IMR-90 (cell line): ENCODE measurements at regions not wholly inside any gene's neighbourhood (a gene's known extent, or its start where the extent isn't known, plus 50 kb on each side); places are given as distances from the start of the nearest gene placed in this dataset.

Source experiments
- ATAC-seq: fragments of 200-7000 bp; cut with Tn5 transposase; 2 replicates; pipeline ENCODE4 v1.9.1; 2020; ENCODE audit warnings: low read depth, mild to moderate bottlenecking, moderate library complexity
- BruUV-seq: library from RNA; stranded (reverse); fragments of 400-500 nt; replicated peaks from 2 replicates; lab custom pipeline; 2021; lab: Mats Ljungman, UMichigan
- CTCF ChIA-PET: fragments of 300-600 bp; formaldehyde crosslinking; extraction: SDS; loops from one replicate; lab custom pipeline; 2021; ENCODE audit warnings: antibody characterized with exemption; lab: Yijun Ruan, JAX
- POLR2A ChIA-PET: fragments of 300-600 bp; sonication (Branson Sonifier 250); formaldehyde crosslinking; loops from one replicate; lab custom pipeline; 2022; ENCODE audit warnings: antibody characterized with exemption; ENCODE audit not compliant: unreplicated experiment; lab: Charles Lee
- DNase-seq: peaks from one replicate; pipeline ENCODE4 v3.0.0; 2013
- H2AFZ ChIP-seq: replicated peaks from 2 replicates; pipeline ENCODE3; 2013; ENCODE audit warnings: low read length, mild to moderate bottlenecking; ENCODE audit not compliant: poor library complexity
- H2AK5ac ChIP-seq: 2 replicates; pipeline ENCODE4 v1.6.1; 2013; ENCODE audit warnings: low read depth, low read length, inconsistent platforms
- H2AK9ac ChIP-seq: replicated peaks from 2 replicates; pipeline ENCODE3; 2013; ENCODE audit warnings: mild to moderate bottlenecking, low read depth, low read length, moderate library complexity; ENCODE audit not compliant: poor library complexity
- H2BK120ac ChIP-seq: 2 replicates; pipeline ENCODE4 v1.6.1; 2013; ENCODE audit warnings: low read depth, low read length, inconsistent platforms
- H2BK15ac ChIP-seq: 3 replicates; pipeline ENCODE4 v1.6.1; 2013; ENCODE audit warnings: low read depth, low read length, inconsistent platforms
- H2BK20ac ChIP-seq: 2 replicates; pipeline ENCODE4 v1.6.1; 2013; ENCODE audit warnings: low read depth, mild to moderate bottlenecking, inconsistent platforms, low read length, moderate library complexity
- H2BK5ac ChIP-seq: 2 replicates; pipeline ENCODE4 v1.6.1; 2013; ENCODE audit warnings: mild to moderate bottlenecking, low read depth, low read length, inconsistent platforms; ENCODE audit not compliant: poor library complexity, severe bottlenecking
- H3K14ac ChIP-seq: replicated peaks from 2 replicates; pipeline ENCODE4 v1.6.1; 2013; ENCODE audit warnings: low read depth, low read length, inconsistent platforms
- H3K18ac ChIP-seq: 2 replicates; pipeline ENCODE4 v1.6.1; 2013; ENCODE audit warnings: low read depth, low read length, control low read depth
- H3K23ac ChIP-seq: 2 replicates; pipeline ENCODE4 v1.6.1; 2013; ENCODE audit warnings: low read depth, low read length, inconsistent platforms
- H3K27ac ChIP-seq: 2 replicates; pipeline ENCODE4 v1.5.1; 2013; ENCODE audit warnings: mild to moderate bottlenecking, control low read depth, low read length; ENCODE audit not compliant: insufficient read depth
- H3K27me3 ChIP-seq: 2 replicates; pipeline ENCODE4 v1.6.1; 2013; ENCODE audit warnings: low read length; ENCODE audit not compliant: control insufficient read depth, insufficient read depth
- H3K36me3 ChIP-seq: 2 replicates; pipeline ENCODE4 v1.6.1; 2013; ENCODE audit warnings: low read length, mixed read lengths; ENCODE audit not compliant: control insufficient read depth, insufficient read depth
- H3K4ac ChIP-seq: 2 replicates; pipeline ENCODE4 v1.6.1; 2013; ENCODE audit warnings: low read depth, low read length, inconsistent platforms
- H3K4me1 ChIP-seq: 2 replicates; pipeline ENCODE4 v1.6.1; 2013; ENCODE audit warnings: low read length, mixed read lengths; ENCODE audit not compliant: control insufficient read depth, insufficient read depth
- H3K4me2 ChIP-seq: 2 replicates; pipeline ENCODE4 v1.6.1; 2013; ENCODE audit warnings: low read depth, mild to moderate bottlenecking, control low read depth, low read length, moderate library complexity
- H3K4me3 ChIP-seq: 2 replicates; pipeline ENCODE4 v1.5.1; 2013; ENCODE audit warnings: low read depth, mild to moderate bottlenecking, control low read depth, low read length, moderate library complexity; ENCODE audit not compliant: insufficient read depth
- H3K56ac ChIP-seq: 2 replicates; pipeline ENCODE4 v1.6.1; 2013; ENCODE audit warnings: low read length, inconsistent platforms; ENCODE audit not compliant: insufficient read depth; ENCODE audit errors: extremely low read depth
- H3K79me1 ChIP-seq, 2 experiments: 2 replicates each; pipeline ENCODE4 v1.6.1; 2013; ENCODE audit warnings: low read length in 2 of 2, inconsistent platforms in 1 of 2, low read depth in 1 of 2
- H3K9ac ChIP-seq: 2 replicates; pipeline ENCODE4 v1.6.1; 2013; ENCODE audit warnings: low read depth, low read length, control low read depth
- H3K9me1 ChIP-seq: 2 replicates; pipeline ENCODE4 v1.6.1; 2013; ENCODE audit warnings: low read length, inconsistent platforms; ENCODE audit not compliant: insufficient read depth
- H3K9me3 ChIP-seq: 2 replicates; pipeline ENCODE4 v1.6.1; 2013; ENCODE audit warnings: low read length; ENCODE audit not compliant: control insufficient read depth, insufficient read depth
- H4K20me1 ChIP-seq: 2 replicates; pipeline ENCODE4 v1.6.1; 2013; ENCODE audit warnings: low read length, inconsistent platforms; ENCODE audit not compliant: insufficient read depth
- H4K5ac ChIP-seq: 2 replicates; pipeline ENCODE4 v1.6.1; 2013; ENCODE audit warnings: mild to moderate bottlenecking, low read depth, low read length, control low read depth
- H4K8ac ChIP-seq, 2 experiments: 2 replicates each; pipeline ENCODE4 v1.6.1; 2013; ENCODE audit warnings: low read depth in 2 of 2, low read length in 2 of 2, control low read depth in 1 of 2, inconsistent platforms in 1 of 2
- H4K91ac ChIP-seq: 2 replicates; pipeline ENCODE4 v1.6.1; 2013; ENCODE audit warnings: low read depth, low read length, inconsistent platforms; ENCODE audit not compliant: insufficient read depth
- BHLHE40 ChIP-seq: fragments of 150-350 bp; IDR thresholded peaks from 2 replicates; pipeline ENCODE4 v1.6.1; 2016; ENCODE audit warnings: mild to moderate bottlenecking, low read depth, low read length
- CEBPB ChIP-seq: IDR thresholded peaks from 2 replicates; pipeline ENCODE4 v1.6.1; 2012; ENCODE audit warnings: low read depth, low read length, improper control_type of control experiment
- CHD1 ChIP-seq: IDR thresholded peaks from 2 replicates; pipeline ENCODE4 v1.6.1; 2012; ENCODE audit warnings: low read depth, low read length, improper control_type of control experiment
- ELK1 ChIP-seq: fragments of 150-350 bp; IDR thresholded peaks from 2 replicates; pipeline ENCODE4 v1.6.1; 2016; ENCODE audit warnings: low read depth, mild to moderate bottlenecking, low read length, moderate library complexity, borderline replicate concordance
- POLR2A ChIP-seq: IDR thresholded peaks from 2 replicates; pipeline ENCODE4 v1.6.1; 2012; ENCODE audit warnings: mild to moderate bottlenecking, low read depth, low read length
- RCOR1 ChIP-seq: IDR thresholded peaks from 2 replicates; pipeline ENCODE4 v1.6.1; 2012; ENCODE audit warnings: mild to moderate bottlenecking, low read length, improper control_type of control experiment; ENCODE audit not compliant: insufficient replicate concordance
- SMC3 ChIP-seq: fragments of 150-350 bp; IDR thresholded peaks from 2 replicates; pipeline ENCODE4 v1.6.1; 2016; ENCODE audit warnings: low read depth, mild to moderate bottlenecking, antibody characterized with exemption, low read length, moderate library complexity
- WGBS, 2 experiments: methylation state at CpG; one replicate each; pipeline versions ENCODE4 v1.1.5 to v1.1.7; 2013; ENCODE audit warnings: missing lambda C conversion rate in 2 of 2; ENCODE audit not compliant: insufficient read length in 1 of 2; ENCODE audit errors: extremely low coverage in 2 of 2; 5-methylcytosine and 5-hydroxymethylcytosine counted together
- dilution Hi-C: fragments of 300-500 bp; cut with HindIII; formaldehyde crosslinking; loops from one replicate; pipeline ENCODE4 v1.14.3; 2018; ENCODE audit warnings: low sequenced_read_pairs; ENCODE audit not compliant: unreplicated experiment
- in situ Hi-C: fragments of 300-500 bp; cut with MboI; formaldehyde crosslinking; loops from 3 replicates; pipeline ENCODE4 v1.14.3; 2019; ENCODE audit warnings: low sequenced_read_pairs, inconsistent platforms, mixed read lengths
- intact Hi-C: fragments of 100-400 bp; cut with micrococcal nuclease; formaldehyde crosslinking; loops from 2 replicates; pipeline ENCODE4 v1.10.0; 2022
- TF ChIP-seq, protein P1 (sequence below): conservative IDR thresholded peaks from 2 replicates; pipeline ENCODE4 v1.5.1; 2012; ENCODE audit warnings: mild to moderate bottlenecking, low read depth, low read length, improper control_type of control experiment

- H3K27me3 ChIP-seq, result no peaks in the 10 kb centered on the region
- POLR2A ChIA-PET, result no interaction called here
Measured at GRCh38 chr1:208523007-208523406, 278.8 kb upstream of the PLXNA2 start.

More at GRCh38 chr1:208523007-208523406, 278.8 kb upstream of the PLXNA2 start:
- no peak for TF ChIP-seq SMC3
- no peak for TF ChIP-seq ELK1
- no peak for TF ChIP-seq RCOR1
- no peak for TF ChIP-seq CEBPB
- TF ChIP-seq CHD1, result no peak
- no peak for TF ChIP-seq POLR2A
- TF ChIP-seq, protein P1, sequence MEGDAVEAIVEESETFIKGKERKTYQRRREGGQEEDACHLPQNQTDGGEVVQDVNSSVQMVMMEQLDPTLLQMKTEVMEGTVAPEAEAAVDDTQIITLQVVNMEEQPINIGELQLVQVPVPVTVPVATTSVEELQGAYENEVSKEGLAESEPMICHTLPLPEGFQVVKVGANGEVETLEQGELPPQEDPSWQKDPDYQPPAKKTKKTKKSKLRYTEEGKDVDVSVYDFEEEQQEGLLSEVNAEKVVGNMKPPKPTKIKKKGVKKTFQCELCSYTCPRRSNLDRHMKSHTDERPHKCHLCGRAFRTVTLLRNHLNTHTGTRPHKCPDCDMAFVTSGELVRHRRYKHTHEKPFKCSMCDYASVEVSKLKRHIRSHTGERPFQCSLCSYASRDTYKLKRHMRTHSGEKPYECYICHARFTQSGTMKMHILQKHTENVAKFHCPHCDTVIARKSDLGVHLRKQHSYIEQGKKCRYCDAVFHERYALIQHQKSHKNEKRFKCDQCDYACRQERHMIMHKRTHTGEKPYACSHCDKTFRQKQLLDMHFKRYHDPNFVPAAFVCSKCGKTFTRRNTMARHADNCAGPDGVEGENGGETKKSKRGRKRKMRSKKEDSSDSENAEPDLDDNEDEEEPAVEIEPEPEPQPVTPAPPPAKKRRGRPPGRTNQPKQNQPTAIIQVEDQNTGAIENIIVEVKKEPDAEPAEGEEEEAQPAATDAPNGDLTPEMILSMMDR, result no peak
- no peak for TF ChIP-seq BHLHE40
- H2AK9ac ChIP-seq, result no peak overlapping the region
- intact Hi-C loops, result no loop called here
- no peaks in the 10 kb centered on the region for H3K79me1 ChIP-seq
- no peak overlapping the region for H3K18ac ChIP-seq
- CTCF ChIA-PET, result no interaction called here
- H3K4me3 ChIP-seq, result no peak overlapping the region
- no peak overlapping the region for H3K4ac ChIP-seq
- H4K8ac ChIP-seq, result no peak overlapping the region
- H3K14ac ChIP-seq, result no peak overlapping the region
- no peak overlapping the region for H2BK120ac ChIP-seq
- H3K23ac ChIP-seq, result no peak overlapping the region
- H4K91ac ChIP-seq, result no peak overlapping the region
- H3K27ac ChIP-seq, result no peak overlapping the region
- no CpG with 5 or more reads among the region's 5 CpGs for WGBS, 2 experiments
- no peak overlapping the region for H2AK5ac ChIP-seq
- no peaks in the 10 kb centered on the region; the same call in 1 of the 2 replicates for H3K9me3 ChIP-seq
- no peak overlapping the region for H3K56ac ChIP-seq
- H3K9ac ChIP-seq, result no peak overlapping the region
- H3K4me2 ChIP-seq, result no peak overlapping the region
- H3K9me1 ChIP-seq, result no peaks in the 10 kb centered on the region
- BruUV-seq, result no TSS peak
- DNase-seq (no peak), ATAC-seq (no peak)
- no peak overlapping the region for H2BK15ac ChIP-seq
- H2BK5ac ChIP-seq, result no peak overlapping the region
- H4K5ac ChIP-seq, result no peak overlapping the region
- in situ Hi-C loops, result no loop called here
- H4K20me1 ChIP-seq, result no peaks in the 10 kb centered on the region
- no peaks in the 10 kb centered on the region for H3K4me1 ChIP-seq
- dilution Hi-C loops, result no loop called here
- H2BK20ac ChIP-seq, result no peak overlapping the region
- H3K36me3 ChIP-seq, result no peaks in the 10 kb centered on the region
- no peak overlapping the region for H2AFZ ChIP-seq
